ENCODE measurements at regions not wholly inside any gene's neighbourhood (a gene's known extent, or its start where the extent isn't known, plus 50 kb on each side); places are given as distances from the start of the nearest gene placed in this dataset.

- no peak for TF ChIP-seq CTCF (conservative IDR thresholded peaks at IDR 0.05 in 1 of 2, IDR thresholded peaks at IDR 0.05 in 1 of 2; ENCODE audit: extremely low read depth in 1 of 2, insufficient read depth in 1 of 2, low read depth in 1 of 2, low read length in 2 of 2)
- TF ChIP-seq EZH2 (IDR thresholded peaks at IDR 0.05; ENCODE audit: borderline replicate concordance, low read length): no peak
Measured at GRCh38 chr20:40945189-40945588, 83.4 kb upstream of the TOP1 start.

Measured in mammary epithelial cell (primary cell).